Fibroblast of lung (primary cell): ENCODE measurements at regions not wholly inside any gene's neighbourhood (a gene's known extent, or its start where the extent isn't known, plus 50 kb on each side); places are given as distances from the start of the nearest gene placed in this dataset.

Experiments used
- DNase-seq, 2 donors: peaks; one replicate each; pipeline versions ENCODE4 v3.0.0 to v3.0.0-alpha.2; 2010; ENCODE audit warnings: low read depth in 2 of 2
- H2AFZ ChIP-seq: 2 replicates; pipeline ENCODE4 v1.5.1; 2012; ENCODE audit warnings: low read length, control low read depth, inconsistent platforms
- H3K27ac ChIP-seq: 2 replicates; pipeline ENCODE4 v1.5.1; 2011; ENCODE audit warnings: low read length, control low read depth; ENCODE audit not compliant: insufficient read depth
- H3K27me3 ChIP-seq: 2 replicates; pipeline ENCODE4 v1.5.1; 2011; ENCODE audit warnings: mild to moderate bottlenecking, low read length; ENCODE audit not compliant: control insufficient read depth, insufficient read depth
- H3K36me3 ChIP-seq: 2 replicates; pipeline ENCODE4 v1.5.1; 2011; ENCODE audit warnings: low read length; ENCODE audit not compliant: control insufficient read depth, insufficient read depth
- H3K4me1 ChIP-seq: 2 replicates; pipeline ENCODE4 v1.5.1; 2011; ENCODE audit warnings: low read length; ENCODE audit not compliant: control insufficient read depth, insufficient read depth; ENCODE audit errors: extremely low read depth
- H3K4me2 ChIP-seq: 2 replicates; pipeline ENCODE4 v1.5.1; 2011; ENCODE audit warnings: low read length, control low read depth; ENCODE audit not compliant: insufficient read depth; ENCODE audit errors: extremely low read depth
- H3K4me3 ChIP-seq, 4 experiments: fragments of 200-600 bp in 1 of 4; sonication (generic) in 1 of 4; replicated peaks in 1 of 4; 2 replicates each; pipeline ENCODE4 v1.5.1; 2011 to 2016; ENCODE audit warnings: low read length in 4 of 4, low read depth in 3 of 4, mild to moderate bottlenecking in 3 of 4, control low read depth in 2 of 4, inconsistent platforms in 1 of 4, mixed read lengths in 1 of 4; ENCODE audit not compliant: insufficient read depth in 1 of 4; ENCODE audit errors: control extremely low read depth in 1 of 4
- H3K79me2 ChIP-seq: 2 replicates; pipeline ENCODE4 v1.5.1; 2012; ENCODE audit warnings: mild to moderate bottlenecking, low read length, inconsistent platforms; ENCODE audit not compliant: control insufficient read depth, insufficient read depth
- H3K9ac ChIP-seq: 2 replicates; pipeline ENCODE4 v1.5.1; 2011; ENCODE audit warnings: mild to moderate bottlenecking, low read length, control low read depth; ENCODE audit not compliant: insufficient read depth
- H3K9me3 ChIP-seq: 2 replicates; pipeline ENCODE4 v1.5.1; 2012; ENCODE audit warnings: low read depth, low read length; ENCODE audit not compliant: control insufficient read depth, insufficient read depth
- H4K20me1 ChIP-seq: 2 replicates; pipeline ENCODE4 v1.5.1; 2011; ENCODE audit warnings: low read length; ENCODE audit not compliant: control insufficient read depth, insufficient read depth; ENCODE audit errors: extremely low read depth
- CTCF ChIP-seq, 2 donors: IDR thresholded peaks in 1 of 2; conservative IDR thresholded peaks in 1 of 2; 1 replicate in 1 of 2; 2 replicates in 1 of 2; pipeline ENCODE4 v1.5.1; 2011 to 2012; ENCODE audit warnings: low read length in 2 of 2, control low read depth in 1 of 2, inconsistent platforms in 1 of 2, low read depth in 1 of 2, mild to moderate bottlenecking in 1 of 2
- EZH2 ChIP-seq: IDR thresholded peaks from 2 replicates; pipeline ENCODE4 v1.5.1; 2012; ENCODE audit warnings: low read length, control low read depth, mild to moderate bottlenecking; ENCODE audit errors: missing control alignments

GRCh38 chr12:84723988-84724387 lies 188.6 kb downstream of the SLC6A15 start:
- Histone ChIP-seq H3K9me3 (no peaks in the 10 kb centered on the region), H3K4me3 (no peak overlapping the region), H3K27ac (no peak overlapping the region), H3K27me3 (no peaks in the 10 kb centered on the region), H2AFZ (no peak overlapping the region), H3K4me1 (no peaks in the 10 kb centered on the region), H3K79me2 (no peaks in the 10 kb centered on the region), H3K4me2 (no peak overlapping the region), H3K9ac (no peak overlapping the region), H4K20me1 (no peaks in the 10 kb centered on the region), H3K36me3 (no peaks in the 10 kb centered on the region)
- no peak for DNase-seq
- TF ChIP-seq CTCF (conservative IDR thresholded peaks at IDR 0.05 in 1 of 2, IDR thresholded peaks at IDR 0.05 in 1 of 2; ENCODE audit: low read depth in 1 of 2, low read length in 2 of 2) (no peak), EZH2 (no peak)

- TF ChIP-seq EZH2, result no peak
- TF ChIP-seq CTCF (conservative IDR thresholded peaks at IDR 0.05 in 1 of 2, IDR thresholded peaks at IDR 0.05 in 1 of 2; ENCODE audit: low read depth in 1 of 2, low read length in 2 of 2), result no peak
- no peaks in the 10 kb centered on the region for H3K4me1 ChIP-seq
- no peak overlapping the region for H3K27ac ChIP-seq
- no peaks in the 10 kb centered on the region for H3K36me3 ChIP-seq
- H2AFZ ChIP-seq, result no peak overlapping the region
- H3K9me3 ChIP-seq, result no peaks in the 10 kb centered on the region
- H4K20me1 ChIP-seq, result no peaks in the 10 kb centered on the region
- DNase-seq, result no peak
- no peaks in the 10 kb centered on the region for H3K79me2 ChIP-seq
- no peak overlapping the region for H3K4me2 ChIP-seq
- no peak overlapping the region for H3K9ac ChIP-seq
- H3K27me3 ChIP-seq, result no peaks in the 10 kb centered on the region
- H3K4me3 ChIP-seq, result no peak overlapping the region
Observed at GRCh38 chr12:84719997-84720396, 192.6 kb downstream of the SLC6A15 start.

GRCh38 chr12:84718906-84719305 lies 193.7 kb downstream of the SLC6A15 start:
- Histone ChIP-seq H3K9me3 (no peaks in the 10 kb centered on the region), H3K4me3 (no peak overlapping the region), H3K36me3 (no peaks in the 10 kb centered on the region), H3K4me2 (no peak overlapping the region), H3K9ac (no peak overlapping the region), H2AFZ (no peak overlapping the region), H3K27me3 (no peaks in the 10 kb centered on the region), H3K79me2 (no peaks in the 10 kb centered on the region), H3K27ac (no peak overlapping the region), H4K20me1 (no peaks in the 10 kb centered on the region), H3K4me1 (no peaks in the 10 kb centered on the region)
- no peak for TF ChIP-seq CTCF (conservative IDR thresholded peaks at IDR 0.05 in 1 of 2, IDR thresholded peaks at IDR 0.05 in 1 of 2; ENCODE audit: low read depth in 1 of 2, low read length in 2 of 2)
- TF ChIP-seq EZH2, result no peak
- no peak for DNase-seq
